ENCODE measurements at regions not wholly inside any gene's neighbourhood (a gene's known extent, or its start where the extent isn't known, plus 50 kb on each side); places are given as distances from the start of the nearest gene placed in this dataset.

GRCh38 chr4:77248805-77249204 is 91.8 kb downstream of the CCNG2 start:
- TF ChIP-seq FOXP2 (optimal IDR thresholded peaks at IDR 0.05; ENCODE audit: borderline replicate concordance, extremely low read depth, extremely low read length, insufficient read depth) (no peak), POLR2AphosphoS5 (IDR thresholded peaks at IDR 0.05; ENCODE audit: low read depth, low read length) (no peak), SIN3A (IDR thresholded peaks at IDR 0.05; ENCODE audit: borderline replicate concordance, insufficient read depth, low read length) (no peak), TAF1 (IDR thresholded peaks at IDR 0.05; ENCODE audit: borderline replicate concordance, insufficient read depth, low read length) (no peak), REST (IDR thresholded peaks at IDR 0.05; ENCODE audit: insufficient read depth in 1 of 2, low read depth in 2 of 2, low read length in 2 of 2) (no peak)

- no peak for TF ChIP-seq TAF1 (IDR thresholded peaks at IDR 0.05; ENCODE audit: borderline replicate concordance, insufficient read depth, low read length)
- no peak for TF ChIP-seq REST (IDR thresholded peaks at IDR 0.05; ENCODE audit: insufficient read depth in 1 of 2, low read depth in 2 of 2, low read length in 2 of 2)
- TF ChIP-seq SIN3A (IDR thresholded peaks at IDR 0.05; ENCODE audit: borderline replicate concordance, insufficient read depth, low read length) = no peak
- no peak for TF ChIP-seq FOXP2 (optimal IDR thresholded peaks at IDR 0.05; ENCODE audit: borderline replicate concordance, extremely low read depth, extremely low read length, insufficient read depth)
- TF ChIP-seq POLR2AphosphoS5 (IDR thresholded peaks at IDR 0.05; ENCODE audit: low read depth, low read length) = no peak
Measured at GRCh38 chr4:77251751-77252150, 94.7 kb downstream of the CCNG2 start.

GRCh38 chr4:77263247-77263646 is 106.2 kb downstream of the CCNG2 start:
- TF ChIP-seq TAF1 (IDR thresholded peaks at IDR 0.05; ENCODE audit: borderline replicate concordance, insufficient read depth, low read length) (no peak), REST (IDR thresholded peaks at IDR 0.05; ENCODE audit: insufficient read depth in 1 of 2, low read depth in 2 of 2, low read length in 2 of 2) (no peak), FOXP2 (optimal IDR thresholded peaks at IDR 0.05; ENCODE audit: borderline replicate concordance, extremely low read depth, extremely low read length, insufficient read depth) (no peak), POLR2AphosphoS5 (IDR thresholded peaks at IDR 0.05; ENCODE audit: low read depth, low read length) (no peak), SIN3A (IDR thresholded peaks at IDR 0.05; ENCODE audit: borderline replicate concordance, insufficient read depth, low read length) (no peak)

GRCh38 chr4:77264826-77265225 is 107.8 kb downstream of the CCNG2 start:
- TF ChIP-seq SIN3A (IDR thresholded peaks at IDR 0.05; ENCODE audit: borderline replicate concordance, insufficient read depth, low read length) (no peak), POLR2AphosphoS5 (IDR thresholded peaks at IDR 0.05; ENCODE audit: low read depth, low read length) (no peak), TAF1 (IDR thresholded peaks at IDR 0.05; ENCODE audit: borderline replicate concordance, insufficient read depth, low read length) (no peak), REST (IDR thresholded peaks at IDR 0.05; ENCODE audit: insufficient read depth in 1 of 2, low read depth in 2 of 2, low read length in 2 of 2) (no peak), FOXP2 (optimal IDR thresholded peaks at IDR 0.05; ENCODE audit: borderline replicate concordance, extremely low read depth, extremely low read length, insufficient read depth) (no peak)

GRCh38 chr4:77268108-77268507 is 111.1 kb downstream of the CCNG2 start:
- TF ChIP-seq TAF1 (IDR thresholded peaks at IDR 0.05; ENCODE audit: borderline replicate concordance, insufficient read depth, low read length) (no peak), SIN3A (IDR thresholded peaks at IDR 0.05; ENCODE audit: borderline replicate concordance, insufficient read depth, low read length) (no peak), REST (IDR thresholded peaks at IDR 0.05; ENCODE audit: insufficient read depth in 1 of 2, low read depth in 2 of 2, low read length in 2 of 2) (no peak), FOXP2 (optimal IDR thresholded peaks at IDR 0.05; ENCODE audit: borderline replicate concordance, extremely low read depth, extremely low read length, insufficient read depth) (no peak), POLR2AphosphoS5 (IDR thresholded peaks at IDR 0.05; ENCODE audit: low read depth, low read length) (no peak)

All from PFSK-1 (cell line).